ENCODE measurements at regions not wholly inside any gene's neighbourhood (a gene's known extent, or its start where the extent isn't known, plus 50 kb on each side); places are given as distances from the start of the nearest gene placed in this dataset.

- Mint-ChIP-seq H3K27ac (ENCODE audit: unreplicated experiment) (no peak overlapping the region), H3K4me3 (ENCODE audit: low read depth, unreplicated experiment) (no peak overlapping the region), H3K36me3 (ENCODE audit: insufficient read depth, unreplicated experiment) (no peaks in the 10 kb centered on the region), H3K27me3 (ENCODE audit: unreplicated experiment) (no peaks in the 10 kb centered on the region), H3K9me3 (ENCODE audit: low read depth, unreplicated experiment) (peaks cover 3% of the 10 kb centered on the region), H3K4me1 (ENCODE audit: low read depth, unreplicated experiment) (no peaks in the 10 kb centered on the region)
- DNase-seq, result no peak
- no peak for TF ChIP-seq CTCF (IDR thresholded peaks at IDR 0.05; ENCODE audit: unreplicated experiment)
- CTCF ChIA-PET, result no interaction called here
- BruUV-seq (replicated peaks), result no TSS peak
- intact Hi-C loops (cut with micrococcal nuclease; ENCODE audit: unreplicated experiment), result no loop called here
These were observed 720.8 kb upstream of the ZNF608 start for GRCh38 chr5:125467222-125467621.

- intact Hi-C loops (cut with micrococcal nuclease; ENCODE audit: unreplicated experiment), result no loop called here
- no TSS peak for BruUV-seq (replicated peaks)
- no peaks in the 10 kb centered on the region for H3K27me3 Mint-ChIP-seq (ENCODE audit: unreplicated experiment)
- no peaks in the 10 kb centered on the region for H3K4me1 Mint-ChIP-seq (ENCODE audit: low read depth, unreplicated experiment)
- no peaks in the 10 kb centered on the region for H3K36me3 Mint-ChIP-seq (ENCODE audit: insufficient read depth, unreplicated experiment)
- CTCF ChIA-PET, result interaction anchor here (0.5 kb wide), 1 partner anchor 369 kb away, joined by 3 read pairs; no protein-coding TSS in a partner anchor
- DNase-seq, result no peak
- H3K4me3 Mint-ChIP-seq (ENCODE audit: low read depth, unreplicated experiment), result no peak overlapping the region
- TF ChIP-seq CTCF (IDR thresholded peaks at IDR 0.05; ENCODE audit: unreplicated experiment), result no peak
- no peak overlapping the region for H3K27ac Mint-ChIP-seq (ENCODE audit: unreplicated experiment)
- H3K9me3 Mint-ChIP-seq (ENCODE audit: low read depth, unreplicated experiment), result no peaks in the 10 kb centered on the region
These were observed 724.0 kb upstream of the ZNF608 start for GRCh38 chr5:125470280-125470902.

GRCh38 chr5:125476901-125477585 lies 730.6 kb upstream of the ZNF608 start:
- H3K9me3 Mint-ChIP-seq (ENCODE audit: low read depth, unreplicated experiment), result no peaks in the 10 kb centered on the region
- H3K4me1 Mint-ChIP-seq (ENCODE audit: low read depth, unreplicated experiment), result peaks cover 8% of the 10 kb centered on the region
- no peak overlapping the region for H3K27ac Mint-ChIP-seq (ENCODE audit: unreplicated experiment)
- TF ChIP-seq CTCF (IDR thresholded peaks at IDR 0.05; ENCODE audit: unreplicated experiment), result no peak
- no peaks in the 10 kb centered on the region for H3K27me3 Mint-ChIP-seq (ENCODE audit: unreplicated experiment)
- CTCF ChIA-PET, result no interaction called here
- no peaks in the 10 kb centered on the region for H3K36me3 Mint-ChIP-seq (ENCODE audit: insufficient read depth, unreplicated experiment)
- BruUV-seq (replicated peaks), result no TSS peak
- H3K4me3 Mint-ChIP-seq (ENCODE audit: low read depth, unreplicated experiment), result no peak overlapping the region
- intact Hi-C loops (cut with micrococcal nuclease; ENCODE audit: unreplicated experiment), result no loop called here
- DNase-seq, result no peak

GRCh38 chr5:125477586-125477975 lies 731.1 kb upstream of the ZNF608 start:
- H3K36me3 Mint-ChIP-seq (ENCODE audit: insufficient read depth, unreplicated experiment), result no peaks in the 10 kb centered on the region
- CTCF ChIA-PET, result no interaction called here
- DNase-seq, result no peak
- H3K27ac Mint-ChIP-seq (ENCODE audit: unreplicated experiment), result no peak overlapping the region
- no TSS peak for BruUV-seq (replicated peaks)
- no peaks in the 10 kb centered on the region for H3K9me3 Mint-ChIP-seq (ENCODE audit: low read depth, unreplicated experiment)
- peaks cover 8% of the 10 kb centered on the region for H3K4me1 Mint-ChIP-seq (ENCODE audit: low read depth, unreplicated experiment)
- intact Hi-C loops (cut with micrococcal nuclease; ENCODE audit: unreplicated experiment), result no loop called here
- H3K4me3 Mint-ChIP-seq (ENCODE audit: low read depth, unreplicated experiment), result no peak overlapping the region
- no peaks in the 10 kb centered on the region for H3K27me3 Mint-ChIP-seq (ENCODE audit: unreplicated experiment)
- no peak for TF ChIP-seq CTCF (IDR thresholded peaks at IDR 0.05; ENCODE audit: unreplicated experiment)
